SK-N-SH treated with all-trans-retinoic acid at 6 μM for 48 hours (cell line): ENCODE measurements at regions not wholly inside any gene's neighbourhood (a gene's known extent, or its start where the extent isn't known, plus 50 kb on each side); places are given as distances from the start of the nearest gene placed in this dataset.

Source experiments
- ATAC-seq: fragments of 200-7000 bp; cut with Tn5 transposase; 3 replicates; pipeline ENCODE4 v1.9.1; 2020; ENCODE audit warnings: mild to moderate bottlenecking, moderate library complexity
- ARNTL ChIP-seq: fragments of 450-650 bp; formaldehyde crosslinking; IDR thresholded peaks from 2 replicates; pipeline ENCODE4 v1.5.0; 2020; ENCODE audit warnings: low read depth, mild to moderate bottlenecking, moderate library complexity, borderline replicate concordance
- CREB5 ChIP-seq: fragments of 250-450 bp; sonication (Bioruptor Pico); IDR thresholded peaks from 2 replicates; pipeline ENCODE4 v1.5.1; 2020; ENCODE audit warnings: low read depth, mild to moderate bottlenecking, moderate library complexity
- CSRNP3 ChIP-seq: fragments of 250-450 bp; sonication (Bioruptor Pico); IDR thresholded peaks from 2 replicates; pipeline ENCODE4 v1.5.1; 2021; ENCODE audit warnings: mild to moderate bottlenecking, moderate library complexity
- ESRRG ChIP-seq: fragments of 250-450 bp; sonication (Bioruptor Pico); IDR thresholded peaks from 2 replicates; pipeline ENCODE4 v1.6.1; 2021; ENCODE audit warnings: mild to moderate bottlenecking
- GLIS3 ChIP-seq: fragments of 250-450 bp; sonication (Bioruptor Pico); IDR thresholded peaks from 2 replicates; pipeline ENCODE4 v1.5.0; 2020; ENCODE audit warnings: mild to moderate bottlenecking, moderate library complexity
- ISL1 ChIP-seq: fragments of 250-450 bp; sonication (Bioruptor Pico); IDR thresholded peaks from 2 replicates; pipeline ENCODE4 v2.1.2; 2022; ENCODE audit warnings: mild to moderate bottlenecking, moderate library complexity
- PATZ1 ChIP-seq: fragments of 250-450 bp; sonication (Bioruptor Pico); IDR thresholded peaks from 2 replicates; pipeline ENCODE4 v1.8.0; 2020; ENCODE audit warnings: mild to moderate bottlenecking, moderate library complexity, borderline replicate concordance
- POU6F1 ChIP-seq: fragments of 250-450 bp; sonication (Bioruptor Pico); IDR thresholded peaks from 2 replicates; pipeline ENCODE4 v1.8.0; 2021; ENCODE audit warnings: low read depth, mild to moderate bottlenecking, moderate library complexity, borderline replicate concordance
- PPARA ChIP-seq: fragments of 250-450 bp; sonication (Bioruptor Pico); IDR thresholded peaks from 2 replicates; pipeline ENCODE4 v1.5.0; 2020; ENCODE audit warnings: mild to moderate bottlenecking, borderline replicate concordance
- RARB ChIP-seq: fragments of 250-450 bp; sonication (Bioruptor Pico); IDR thresholded peaks from 2 replicates; pipeline ENCODE4 v1.8.0; 2021; ENCODE audit warnings: mild to moderate bottlenecking, moderate library complexity
- SNAI2 ChIP-seq: fragments of 250-450 bp; sonication (Bioruptor Pico); IDR thresholded peaks from 2 replicates; pipeline ENCODE4 v1.5.0; 2020; ENCODE audit warnings: mild to moderate bottlenecking, moderate library complexity
- TCF4 ChIP-seq: fragments of 250-450 bp; sonication (Bioruptor Pico); IDR thresholded peaks from 2 replicates; pipeline ENCODE4 v1.8.0; 2021; ENCODE audit warnings: mild to moderate bottlenecking, moderate library complexity, borderline replicate concordance
- TOX ChIP-seq: fragments of 250-450 bp; sonication (Bioruptor Pico); IDR thresholded peaks from 2 replicates; pipeline ENCODE4 v1.8.0; 2021; ENCODE audit warnings: mild to moderate bottlenecking, moderate library complexity, borderline replicate concordance
- TSHZ2 ChIP-seq: fragments of 250-450 bp; sonication (Bioruptor Pico); IDR thresholded peaks from 2 replicates; pipeline ENCODE4 v1.5.0; 2020; ENCODE audit warnings: mild to moderate bottlenecking, moderate library complexity
- ZC3H10 ChIP-seq: fragments of 250-450 bp; sonication (Bioruptor Pico); IDR thresholded peaks from 2 replicates; pipeline ENCODE4 v1.5.1; 2021; ENCODE audit warnings: mild to moderate bottlenecking, moderate library complexity
- ZFP3 ChIP-seq: fragments of 250-450 bp; sonication (Bioruptor Pico); IDR thresholded peaks from 2 replicates; pipeline ENCODE4 v1.5.0; 2020; ENCODE audit warnings: mild to moderate bottlenecking, moderate library complexity
- ZFP30 ChIP-seq: fragments of 450-650 bp; formaldehyde crosslinking; IDR thresholded peaks from 2 replicates; pipeline ENCODE4 v1.5.0; 2022; ENCODE audit warnings: mild to moderate bottlenecking, moderate library complexity
- ZNF565 ChIP-seq: fragments of 450-650 bp; formaldehyde crosslinking; conservative IDR thresholded peaks from 2 replicates; pipeline ENCODE4 v1.5.0; 2020; ENCODE audit warnings: low read depth, mild to moderate bottlenecking, moderate library complexity
- ZNF70 ChIP-seq: fragments of 450-650 bp; formaldehyde crosslinking; IDR thresholded peaks from 2 replicates; pipeline ENCODE4 v1.5.0; 2020; ENCODE audit warnings: mild to moderate bottlenecking, moderate library complexity
- ZNF8 ChIP-seq: fragments of 450-650 bp; formaldehyde crosslinking; IDR thresholded peaks from 2 replicates; pipeline ENCODE4 v1.5.0; 2020; ENCODE audit warnings: mild to moderate bottlenecking, moderate library complexity

- no peak for ATAC-seq
- TF ChIP-seq ESRRG (CRISPR knock-in tag) = no peak
- no peak for TF ChIP-seq ZFP3 (CRISPR knock-in tag)
- no peak for TF ChIP-seq TOX
- no peak for TF ChIP-seq TCF4 (CRISPR knock-in tag)
- no peak for TF ChIP-seq ZNF8 (CRISPR knock-in tag)
- TF ChIP-seq ISL1 = no peak
- TF ChIP-seq ARNTL (CRISPR knock-in tag) = no peak
- no peak for TF ChIP-seq GLIS3 (CRISPR knock-in tag)
- no peak for TF ChIP-seq POU6F1
Measured at GRCh38 chr2:195408196-195408595, 248.8 kb upstream of the SLC39A10 start.

GRCh38 chr2:195407783-195408182 lies 249.2 kb upstream of the SLC39A10 start:
- no peak for TF ChIP-seq ZC3H10
- no peak for TF ChIP-seq PPARA (CRISPR knock-in tag)
- TF ChIP-seq PATZ1 (CRISPR knock-in tag) = no peak
- no peak for TF ChIP-seq ESRRG (CRISPR knock-in tag)
- TF ChIP-seq GLIS3 (CRISPR knock-in tag) = no peak
- TF ChIP-seq TCF4 (CRISPR knock-in tag) = no peak
- no peak for TF ChIP-seq CREB5 (CRISPR knock-in tag)
- TF ChIP-seq ZNF565 = no peak
- TF ChIP-seq POU6F1 = no peak
- no peak for TF ChIP-seq TSHZ2 (CRISPR knock-in tag)
- no peak for TF ChIP-seq CSRNP3 (CRISPR knock-in tag)
- TF ChIP-seq RARB (CRISPR knock-in tag) = no peak
- TF ChIP-seq ZNF70 = no peak
- TF ChIP-seq ZFP30 (CRISPR knock-in tag) = no peak
- no peak for TF ChIP-seq SNAI2
- TF ChIP-seq ZFP3 (CRISPR knock-in tag) = no peak
- TF ChIP-seq ZNF8 (CRISPR knock-in tag) = no peak
- TF ChIP-seq ISL1 = no peak
- no peak for TF ChIP-seq ARNTL (CRISPR knock-in tag)
- TF ChIP-seq, all 23 proteins: peak for 0
- no peak for ATAC-seq
